ENCODE measurements at regions not wholly inside any gene's neighbourhood (a gene's known extent, or its start where the extent isn't known, plus 50 kb on each side); places are given as distances from the start of the nearest gene placed in this dataset.

DNA sequence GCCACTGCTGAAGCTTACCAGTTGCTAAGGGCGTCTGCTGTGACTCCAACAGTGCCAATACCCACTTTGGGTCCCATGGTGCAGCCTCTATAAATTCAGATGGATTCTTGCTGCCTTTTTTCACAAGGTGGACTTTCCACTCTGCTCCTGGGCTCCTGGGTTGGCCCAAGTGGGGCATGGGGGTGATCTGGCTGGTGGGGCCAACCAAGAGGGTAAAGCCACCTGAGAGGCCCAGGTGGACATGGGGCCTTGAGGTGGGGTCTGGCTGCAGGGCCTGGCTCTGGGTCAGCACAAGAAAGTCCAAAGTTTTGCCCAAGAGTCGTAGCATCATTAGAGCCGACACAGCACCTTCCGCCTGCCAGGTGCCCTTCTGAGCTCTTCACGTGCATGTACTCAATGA lies 105.2 kb upstream of the KDM7A start:
- TF ChIP-seq, protein P1, sequence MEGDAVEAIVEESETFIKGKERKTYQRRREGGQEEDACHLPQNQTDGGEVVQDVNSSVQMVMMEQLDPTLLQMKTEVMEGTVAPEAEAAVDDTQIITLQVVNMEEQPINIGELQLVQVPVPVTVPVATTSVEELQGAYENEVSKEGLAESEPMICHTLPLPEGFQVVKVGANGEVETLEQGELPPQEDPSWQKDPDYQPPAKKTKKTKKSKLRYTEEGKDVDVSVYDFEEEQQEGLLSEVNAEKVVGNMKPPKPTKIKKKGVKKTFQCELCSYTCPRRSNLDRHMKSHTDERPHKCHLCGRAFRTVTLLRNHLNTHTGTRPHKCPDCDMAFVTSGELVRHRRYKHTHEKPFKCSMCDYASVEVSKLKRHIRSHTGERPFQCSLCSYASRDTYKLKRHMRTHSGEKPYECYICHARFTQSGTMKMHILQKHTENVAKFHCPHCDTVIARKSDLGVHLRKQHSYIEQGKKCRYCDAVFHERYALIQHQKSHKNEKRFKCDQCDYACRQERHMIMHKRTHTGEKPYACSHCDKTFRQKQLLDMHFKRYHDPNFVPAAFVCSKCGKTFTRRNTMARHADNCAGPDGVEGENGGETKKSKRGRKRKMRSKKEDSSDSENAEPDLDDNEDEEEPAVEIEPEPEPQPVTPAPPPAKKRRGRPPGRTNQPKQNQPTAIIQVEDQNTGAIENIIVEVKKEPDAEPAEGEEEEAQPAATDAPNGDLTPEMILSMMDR (IDR thresholded peaks at IDR 0.05): no peak
- no peak for TF ChIP-seq POLR2AphosphoS5 (IDR thresholded peaks at IDR 0.05)
- no peak for TF ChIP-seq POLR2A (IDR thresholded peaks at IDR 0.05)
